ENCODE measurements at regions not wholly inside any gene's neighbourhood (a gene's known extent, or its start where the extent isn't known, plus 50 kb on each side); places are given as distances from the start of the nearest gene placed in this dataset.
A peak's percentile ranks its signal among the peaks of the same experiment; 100 is the strongest.
"Not testable (repeated sequence)": the region's sequence is repeated elsewhere in the genome, so short reads cannot be mapped to it uniquely, and the experiment has no call there.

DNA sequence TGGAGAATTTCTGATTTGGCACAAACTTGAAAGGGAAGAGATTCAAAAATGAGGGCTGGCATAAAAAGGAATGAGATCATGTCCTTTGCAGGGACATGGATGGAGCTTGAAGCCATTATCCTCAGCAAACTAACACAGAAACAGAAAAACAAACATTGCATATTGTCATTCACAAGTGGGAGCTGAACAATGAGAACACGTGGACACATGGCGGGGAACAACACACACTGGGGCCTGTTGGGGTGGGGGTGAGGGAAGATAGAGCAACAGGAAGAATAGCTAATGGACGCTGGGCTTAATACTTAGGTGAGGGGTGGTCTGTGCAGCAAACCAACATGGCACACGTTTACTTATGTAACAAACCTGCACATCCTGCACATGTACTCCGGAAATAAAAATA is 315.8 kb downstream of the NOVA1 start:
- in situ Hi-C loops (cut with MboI; ENCODE audit: low sequenced_read_pairs); H3K27me3 ChIP-seq (ENCODE audit: low read depth); H3K9me3 ChIP-seq; H3K4me3 ChIP-seq; H3K36me3 ChIP-seq (replicated peaks); H3K4me1 ChIP-seq: not testable (repeated sequence)
- DNase-seq (ENCODE audit: low spot score in 2 of 2) = peak in 1 of 2 experiments; percentile 25

DNA sequence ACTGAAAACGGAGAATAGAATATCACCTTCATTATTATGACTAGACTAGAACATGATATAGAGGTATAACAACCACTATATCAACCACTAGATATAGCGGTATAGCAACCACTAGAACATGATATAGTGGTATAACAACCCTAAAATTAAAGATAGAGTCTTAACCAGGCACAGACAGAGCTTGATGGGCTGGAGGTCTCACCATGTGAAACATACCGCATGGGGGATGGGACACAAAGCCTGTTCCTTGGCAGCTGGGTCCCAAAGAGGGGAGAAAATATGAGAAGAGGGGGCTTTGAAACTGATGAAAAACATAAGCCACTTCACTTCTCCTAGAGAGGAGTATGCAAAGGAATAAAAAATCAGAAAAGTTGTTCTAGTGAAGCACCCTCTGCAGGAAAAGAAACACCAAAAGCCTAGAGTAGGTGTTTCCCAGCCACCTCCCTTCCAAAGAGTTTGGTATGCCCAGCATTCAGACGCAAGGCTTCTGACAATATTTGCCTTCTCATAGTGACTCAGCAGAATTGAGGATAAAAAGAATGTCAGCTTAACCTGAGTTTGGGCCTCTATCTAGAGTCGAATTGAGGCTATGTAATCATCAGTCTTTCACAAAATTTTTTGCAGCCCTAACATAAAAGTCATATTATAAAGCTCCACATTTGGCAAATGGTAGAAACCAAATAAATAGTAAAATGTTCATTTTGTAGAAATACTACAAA is 316.4 kb downstream of the NOVA1 start:
- Histone ChIP-seq H3K4me3 (no peak overlapping the region), H3K4me1 (peaks cover 7% of the 10 kb centered on the region), H3K36me3 (replicated peaks) (no peaks in the 10 kb centered on the region), H3K9me3 (no peaks in the 10 kb centered on the region), H3K27me3 (ENCODE audit: low read depth) (no peaks in the 10 kb centered on the region)
- DNase-seq (ENCODE audit: low spot score in 2 of 2) = peak in 1 of 2 experiments; percentile 11
- in situ Hi-C loops (cut with MboI; ENCODE audit: low sequenced_read_pairs) = no loop called here

DNA sequence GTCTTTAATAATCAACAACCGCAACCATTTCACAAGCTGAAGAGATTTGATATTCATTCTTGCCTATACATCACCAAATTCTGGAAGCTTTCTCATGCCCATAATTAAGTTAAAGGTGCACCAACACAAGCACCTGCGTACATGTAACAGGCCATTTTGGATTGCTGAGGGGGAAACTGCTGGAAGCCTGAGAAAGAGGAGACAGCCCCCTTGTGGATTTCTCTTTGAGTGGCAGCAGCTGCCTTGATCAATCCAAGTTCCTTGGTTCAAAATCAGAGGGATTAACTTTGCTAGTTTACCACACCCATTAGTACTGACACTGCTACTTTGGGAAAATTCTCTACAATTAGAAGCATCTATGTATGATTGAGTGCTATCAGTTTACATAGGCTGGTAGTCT is 321.1 kb downstream of the NOVA1 start:
- in situ Hi-C loops (cut with MboI; ENCODE audit: low sequenced_read_pairs) = no loop called here
- peak; percentile 42 to 45 for DNase-seq (ENCODE audit: low spot score in 2 of 2)
- H3K27me3 ChIP-seq (ENCODE audit: low read depth) = no peaks in the 10 kb centered on the region

DNA sequence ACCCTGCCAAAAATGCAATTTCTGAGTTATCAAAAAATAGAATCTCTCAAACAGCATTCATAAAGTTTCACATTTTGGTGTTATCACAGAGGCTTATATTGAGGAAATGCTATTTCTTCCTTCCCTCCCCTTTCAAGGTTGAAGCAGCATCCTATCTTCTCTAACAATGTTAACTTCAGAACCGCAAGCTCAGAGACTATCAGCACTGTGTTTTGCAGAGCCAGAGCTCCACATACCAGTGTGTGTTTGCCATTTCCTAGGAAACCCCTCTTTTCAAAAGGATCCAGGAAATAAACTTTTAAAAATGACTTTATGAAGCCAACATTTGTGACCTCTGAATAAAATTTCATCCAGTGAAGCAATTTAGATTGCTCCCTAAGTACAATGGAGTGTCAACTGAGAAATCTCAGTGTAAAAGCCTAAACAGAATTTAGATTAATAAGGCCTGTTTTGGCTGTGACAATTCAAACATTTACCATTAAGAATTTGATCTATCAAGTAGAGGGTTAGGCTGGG is 332.6 kb downstream of the NOVA1 start:
- no peak overlapping the region for H3K4me3 ChIP-seq
- no peaks in the 10 kb centered on the region for H3K9me3 ChIP-seq
- in situ Hi-C loops (cut with MboI; ENCODE audit: low sequenced_read_pairs) = no loop called here
- no peak for DNase-seq (ENCODE audit: low spot score in 2 of 2)
- no peaks in the 10 kb centered on the region for H3K4me1 ChIP-seq
- no peaks in the 10 kb centered on the region for H3K36me3 ChIP-seq (replicated peaks)
- H3K27me3 ChIP-seq (ENCODE audit: low read depth) = no peaks in the 10 kb centered on the region

More for the DNA sequence above, 321.1 kb downstream of the NOVA1 start:
- Histone ChIP-seq H3K36me3 (replicated peaks) (no peaks in the 10 kb centered on the region), H3K4me3 (no peak overlapping the region), H3K4me1 (peaks cover 4% of the 10 kb centered on the region), H3K9me3 (no peaks in the 10 kb centered on the region)

DNA sequence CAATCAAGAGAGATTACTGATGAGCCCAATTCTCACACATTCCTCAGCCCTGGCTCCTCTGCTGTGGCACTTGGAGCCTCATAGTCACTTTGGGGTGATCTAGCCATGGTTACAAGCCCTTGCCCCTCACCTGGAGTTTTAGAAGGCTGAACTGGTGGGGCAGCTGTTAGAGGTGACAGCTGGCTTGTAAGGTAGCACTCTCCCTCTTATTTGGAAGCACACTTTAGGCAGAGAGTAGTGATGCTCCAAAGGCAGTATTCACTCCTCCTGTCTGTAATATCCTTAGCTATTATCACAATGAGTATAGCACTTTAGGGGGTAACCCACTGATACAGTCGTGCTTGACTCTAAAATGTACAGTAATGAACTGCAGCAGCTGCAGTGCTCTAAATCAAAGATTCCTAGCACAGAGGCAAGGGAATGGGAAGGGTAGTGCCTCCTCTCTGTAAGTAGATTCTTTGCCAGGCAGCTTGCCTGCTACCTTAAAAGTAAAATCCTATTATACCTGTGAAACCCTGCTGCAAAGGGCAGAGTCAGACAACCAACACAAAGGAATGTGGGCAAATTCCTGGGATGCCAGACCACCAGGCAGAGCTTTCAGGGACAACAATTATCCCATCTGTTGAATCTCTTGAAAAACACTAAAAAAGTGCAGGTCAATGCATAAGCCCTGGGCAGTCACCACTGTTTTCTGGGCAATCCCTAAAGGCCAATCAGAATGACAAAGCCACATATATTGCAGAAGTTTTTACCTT is 336.3 kb downstream of the NOVA1 start:
- H3K4me1 ChIP-seq = no peaks in the 10 kb centered on the region
- no peaks in the 10 kb centered on the region for H3K27me3 ChIP-seq (ENCODE audit: low read depth)
- no peak for DNase-seq (ENCODE audit: low spot score in 2 of 2)
- no peaks in the 10 kb centered on the region for H3K9me3 ChIP-seq
- in situ Hi-C loops (cut with MboI; ENCODE audit: low sequenced_read_pairs) = no loop called here
- H3K4me3 ChIP-seq = no peak overlapping the region
- no peaks in the 10 kb centered on the region for H3K36me3 ChIP-seq (replicated peaks)

DNA sequence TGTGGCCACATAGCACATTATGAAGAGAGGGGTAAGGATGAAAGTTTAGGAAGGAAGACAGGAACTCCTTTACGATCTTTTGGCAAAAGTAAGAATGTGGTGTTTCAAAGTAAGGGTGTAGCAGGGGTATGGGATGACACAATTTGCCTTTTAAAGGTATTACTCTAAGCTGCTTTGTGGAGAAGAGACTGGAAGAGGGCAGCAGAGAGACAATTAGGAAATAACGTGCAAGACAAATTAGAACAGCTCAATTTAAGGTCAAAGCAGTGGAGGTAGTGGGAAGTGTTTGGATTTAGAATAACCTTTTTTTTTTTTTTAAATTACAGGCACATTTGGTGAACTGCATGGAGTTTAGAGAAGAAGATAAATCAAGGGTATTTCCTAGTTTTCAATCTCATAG is 342.6 kb downstream of the NOVA1 start:
- no peak overlapping the region for H3K4me3 ChIP-seq
- peaks cover 2% of the 10 kb centered on the region; the same call in 1 of the 2 replicates for H3K27me3 ChIP-seq (ENCODE audit: low read depth)
- no peaks in the 10 kb centered on the region for H3K4me1 ChIP-seq
- H3K36me3 ChIP-seq (replicated peaks) = no peaks in the 10 kb centered on the region
- H3K9me3 ChIP-seq = no peaks in the 10 kb centered on the region
- in situ Hi-C loops (cut with MboI; ENCODE audit: low sequenced_read_pairs) = no loop called here
- DNase-seq (ENCODE audit: low spot score in 2 of 2) = no peak

DNA sequence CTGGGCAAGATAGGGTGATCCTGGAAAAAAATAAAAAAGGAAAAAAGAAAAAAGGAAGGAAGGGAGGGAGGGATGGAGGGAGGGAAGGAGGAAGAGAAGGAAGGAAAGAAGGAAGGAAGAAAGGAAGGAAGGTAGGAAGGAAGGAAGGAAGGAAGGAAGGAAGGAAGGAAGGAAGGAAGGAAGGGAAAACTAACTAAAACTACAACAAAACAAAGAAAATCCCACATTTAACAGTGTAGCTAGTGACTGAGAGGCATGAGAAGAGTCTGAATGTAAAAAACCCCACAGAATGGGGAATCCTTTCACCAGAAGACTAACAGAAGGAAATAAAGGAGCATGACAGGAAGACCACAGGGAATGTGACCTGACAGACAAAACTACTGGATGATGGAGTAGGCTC is 345.7 kb downstream of the NOVA1 start:
- Histone ChIP-seq H3K36me3 (replicated peaks) (no peaks in the 10 kb centered on the region), H3K4me1 (no peaks in the 10 kb centered on the region), H3K27me3 (ENCODE audit: low read depth) (peaks cover 2% of the 10 kb centered on the region; the same call in 1 of the 2 replicates), H3K4me3 (no peak overlapping the region), H3K9me3 (no peaks in the 10 kb centered on the region)
- in situ Hi-C loops (cut with MboI; ENCODE audit: low sequenced_read_pairs) = no loop called here
- no peak for DNase-seq (ENCODE audit: low spot score in 2 of 2)

DNA sequence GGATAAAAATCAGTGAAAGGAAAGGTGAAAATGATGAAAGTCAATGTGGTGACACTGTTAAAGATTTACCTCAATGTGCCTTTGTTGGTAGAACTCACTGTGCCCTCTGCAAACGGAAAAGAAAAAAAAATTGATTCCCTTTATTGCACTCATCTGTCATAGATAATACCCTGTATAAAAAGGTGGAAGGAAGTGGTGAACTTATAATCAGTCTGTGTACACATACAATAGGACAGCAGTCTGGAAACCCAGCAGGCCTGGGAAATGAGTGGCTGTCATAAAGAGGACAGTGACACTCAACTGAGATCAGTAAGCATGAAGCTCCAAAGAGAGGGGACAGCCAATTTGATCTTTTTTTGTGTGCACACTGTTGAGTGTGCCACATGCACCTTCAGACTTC is 364.7 kb downstream of the NOVA1 start:
- no peak overlapping the region for H3K4me3 ChIP-seq
- in situ Hi-C loops (cut with MboI; ENCODE audit: low sequenced_read_pairs) = no loop called here
- H3K36me3 ChIP-seq (replicated peaks) = no peaks in the 10 kb centered on the region
- DNase-seq (ENCODE audit: low spot score in 2 of 2) = no peak
- H3K9me3 ChIP-seq = no peaks in the 10 kb centered on the region
- no peaks in the 10 kb centered on the region for H3K4me1 ChIP-seq
- peaks cover 5% of the 10 kb centered on the region; the same call in 1 of the 2 replicates for H3K27me3 ChIP-seq (ENCODE audit: low read depth)

DNA sequence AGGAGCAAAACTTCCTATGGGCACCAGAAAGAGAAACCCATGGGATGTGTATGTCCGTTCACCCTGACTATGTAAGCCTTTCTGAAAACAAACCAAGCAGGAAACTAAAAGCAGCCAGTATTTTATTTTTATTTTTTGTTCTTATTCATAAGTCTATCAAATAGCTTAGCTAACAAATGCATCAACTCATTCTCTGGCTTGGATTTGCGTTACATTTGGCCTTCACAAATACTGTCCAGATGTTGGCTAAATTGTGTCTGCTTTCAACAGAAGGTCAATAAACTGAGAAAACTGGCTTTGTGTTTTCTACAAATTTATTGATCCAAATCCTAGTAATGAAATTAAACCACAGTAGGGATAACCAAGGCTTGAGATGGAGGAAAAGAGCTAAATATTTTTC is 379.0 kb downstream of the NOVA1 start:
- no peak overlapping the region for H3K4me3 ChIP-seq
- H3K4me1 ChIP-seq = no peaks in the 10 kb centered on the region
- no peaks in the 10 kb centered on the region for H3K9me3 ChIP-seq
- no peaks in the 10 kb centered on the region for H3K36me3 ChIP-seq (replicated peaks)
- in situ Hi-C loops (cut with MboI; ENCODE audit: low sequenced_read_pairs) = no loop called here
- peaks cover 21% of the 10 kb centered on the region for H3K27me3 ChIP-seq (ENCODE audit: low read depth)
- DNase-seq (ENCODE audit: low spot score in 2 of 2) = no peak

DNA sequence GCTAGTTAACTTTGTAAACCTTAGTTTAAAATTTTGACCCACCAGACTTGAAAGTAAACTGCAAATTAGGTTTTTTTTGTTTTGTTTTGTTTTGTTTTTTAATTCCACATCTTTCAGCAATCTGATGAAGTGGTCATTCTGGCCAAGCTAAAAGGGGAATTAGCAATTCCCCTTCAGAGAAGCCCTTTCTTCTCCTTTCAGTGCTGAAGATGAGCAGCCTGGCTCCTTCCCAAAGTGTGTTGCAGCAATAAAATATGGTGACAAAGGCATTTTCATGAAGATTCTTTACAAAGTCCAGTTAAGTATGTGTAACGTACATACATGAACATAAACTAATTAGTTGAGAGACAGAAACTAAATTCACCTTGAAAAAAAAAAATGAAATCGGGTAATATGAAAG is 380.1 kb downstream of the NOVA1 start:
- Histone ChIP-seq H3K27me3 (ENCODE audit: low read depth) (peaks cover 30% of the 10 kb centered on the region), H3K4me3 (no peak overlapping the region), H3K4me1 (no peaks in the 10 kb centered on the region), H3K36me3 (replicated peaks) (no peaks in the 10 kb centered on the region), H3K9me3 (no peaks in the 10 kb centered on the region)
- no peak for DNase-seq (ENCODE audit: low spot score in 2 of 2)
- in situ Hi-C loops (cut with MboI; ENCODE audit: low sequenced_read_pairs) = no loop called here

DNA sequence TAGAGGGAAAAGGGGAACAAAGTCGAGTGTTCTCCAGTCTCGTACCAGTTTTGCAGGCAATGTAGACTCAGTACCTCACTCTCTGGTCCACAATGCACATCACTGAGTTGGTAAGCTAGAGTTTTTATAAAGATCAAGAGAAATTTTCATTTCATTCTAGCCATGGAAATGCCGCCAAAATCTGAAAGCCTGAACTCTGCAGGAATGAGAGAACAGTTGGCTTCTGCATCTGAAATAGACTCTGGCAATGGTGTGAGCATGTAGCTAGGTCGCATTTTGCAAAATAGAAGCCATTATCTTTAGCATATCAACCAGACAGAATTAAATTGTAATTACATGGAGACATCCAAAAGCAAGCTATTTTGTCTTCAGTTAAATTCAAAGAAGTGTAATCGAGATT is 381.0 kb downstream of the NOVA1 start:
- Histone ChIP-seq H3K4me3 (no peak overlapping the region), H3K36me3 (replicated peaks) (no peaks in the 10 kb centered on the region)
- in situ Hi-C loops (cut with MboI; ENCODE audit: low sequenced_read_pairs) = no loop called here

DNA sequence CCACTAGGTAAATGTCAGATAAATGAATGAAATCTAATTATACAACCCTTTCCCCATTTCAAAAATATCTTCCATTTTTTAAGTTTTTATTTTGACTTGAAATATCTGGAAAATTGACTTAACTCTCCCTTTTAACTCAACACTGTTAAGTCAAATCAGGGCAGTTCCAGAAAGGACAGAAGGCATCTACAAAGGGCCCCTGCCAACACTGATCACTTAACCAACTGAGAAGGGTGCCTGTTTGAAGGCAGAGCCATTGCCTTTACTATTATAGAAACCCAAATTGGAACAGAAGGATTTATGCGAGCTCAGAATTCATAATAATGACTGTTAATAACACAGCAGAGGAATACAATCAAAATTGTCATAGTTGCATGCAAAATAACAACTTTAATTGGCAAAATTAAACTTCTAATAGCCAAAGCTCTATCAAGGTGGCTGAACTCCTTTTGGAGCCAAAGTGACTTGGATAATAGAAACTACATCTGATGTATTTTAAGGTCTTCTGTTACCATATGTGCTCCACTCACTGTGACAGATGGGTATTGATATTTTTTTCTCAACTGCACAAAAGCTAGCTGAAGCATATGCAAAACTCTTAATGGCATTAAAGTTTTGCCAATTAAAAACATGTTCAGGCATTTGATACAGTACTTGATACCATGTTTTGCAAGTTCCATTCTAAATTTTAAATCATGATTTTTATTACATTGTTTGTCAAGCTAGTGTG is 383.8 kb downstream of the NOVA1 start:
- Histone ChIP-seq H3K36me3 (replicated peaks) (no peaks in the 10 kb centered on the region), H3K4me3 (no peak overlapping the region), H3K9me3 (no peaks in the 10 kb centered on the region), H3K4me1 (no peaks in the 10 kb centered on the region), H3K27me3 (ENCODE audit: low read depth) (peaks cover 30% of the 10 kb centered on the region)
- in situ Hi-C loops (cut with MboI; ENCODE audit: low sequenced_read_pairs) = no loop called here
- DNase-seq (ENCODE audit: low spot score in 2 of 2) = no peak

More for the DNA sequence above, 381.0 kb downstream of the NOVA1 start:
- H3K27me3 ChIP-seq (ENCODE audit: low read depth) = peaks cover 33% of the 10 kb centered on the region
- no peaks in the 10 kb centered on the region for H3K9me3 ChIP-seq
- H3K4me1 ChIP-seq = no peaks in the 10 kb centered on the region
- DNase-seq (ENCODE audit: low spot score in 2 of 2) = no peak

DNA sequence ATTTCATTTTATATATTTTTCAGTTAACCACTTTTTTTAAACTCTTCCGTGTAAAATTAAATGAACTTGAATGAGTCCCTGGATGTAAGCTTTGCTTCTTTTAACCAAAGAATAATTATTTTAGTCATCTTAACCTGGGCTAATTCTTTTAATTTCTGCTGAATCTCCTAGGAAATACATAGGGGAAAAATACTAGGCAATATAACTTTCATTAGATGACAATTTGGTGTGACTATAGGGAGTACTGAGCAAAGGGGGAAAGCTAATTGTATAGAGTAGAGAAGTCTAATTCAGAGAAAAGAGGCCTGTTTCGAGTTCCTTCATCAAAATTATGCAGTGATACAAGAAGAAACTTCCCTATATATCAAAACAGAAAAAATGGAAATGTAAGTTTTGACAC is 388.1 kb downstream of the NOVA1 start:
- Histone ChIP-seq H3K36me3 (replicated peaks) (no peaks in the 10 kb centered on the region), H3K4me1 (no peaks in the 10 kb centered on the region), H3K27me3 (ENCODE audit: low read depth) (peaks cover 22% of the 10 kb centered on the region), H3K4me3 (no peak overlapping the region), H3K9me3 (no peaks in the 10 kb centered on the region)
- DNase-seq (ENCODE audit: low spot score in 2 of 2) = no peak
- in situ Hi-C loops (cut with MboI; ENCODE audit: low sequenced_read_pairs) = no loop called here

DNA sequence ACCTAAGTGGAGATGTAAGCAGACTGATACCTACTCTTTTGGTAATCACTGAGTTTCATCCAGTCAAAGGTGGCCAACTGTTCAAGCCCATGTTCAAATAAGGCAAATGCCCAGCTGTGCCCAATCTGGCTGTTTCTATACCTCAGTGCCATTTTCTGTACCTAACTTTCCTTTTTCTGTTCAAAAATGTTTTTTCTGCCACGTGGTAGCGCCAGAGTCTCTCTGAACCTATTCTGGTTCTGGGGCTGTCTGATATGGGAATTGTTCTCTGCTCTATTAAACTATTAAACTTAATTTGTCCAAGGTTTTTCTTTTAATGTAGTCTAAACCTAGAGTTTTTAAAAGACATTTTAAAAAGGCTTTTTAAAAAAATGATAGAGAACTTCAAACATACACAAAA is 391.2 kb downstream of the NOVA1 start:
- H3K4me3 ChIP-seq = no peak overlapping the region
- peaks cover 3% of the 10 kb centered on the region for H3K4me1 ChIP-seq
- H3K27me3 ChIP-seq (ENCODE audit: low read depth) = peaks cover 4% of the 10 kb centered on the region; the same call in 1 of the 2 replicates
- no peaks in the 10 kb centered on the region for H3K36me3 ChIP-seq (replicated peaks)
- no peaks in the 10 kb centered on the region for H3K9me3 ChIP-seq
- no peak for DNase-seq (ENCODE audit: low spot score in 2 of 2)
- in situ Hi-C loops (cut with MboI; ENCODE audit: low sequenced_read_pairs) = no loop called here

Data from HAP-1 (cell line).